B cell (primary cell): ENCODE measurements at regions not wholly inside any gene's neighbourhood (a gene's known extent, or its start where the extent isn't known, plus 50 kb on each side); places are given as distances from the start of the nearest gene placed in this dataset.

Source experiments
- ATAC-seq: fragments of 200-7000 bp; cut with Tn5 transposase; one replicate; pipeline ENCODE4 v1.10.0; 2021; ENCODE audit warnings: low read depth, mild to moderate bottlenecking, moderate number of reproducible peaks, moderate library complexity
- CTCF ChIA-PET: fragments of 350-600 bp; sonication (Branson Sonifier 250); formaldehyde crosslinking; loops from one replicate; lab custom pipeline; 2021; ENCODE audit warnings: antibody characterized with exemption, inconsistent platforms; lab: Charles Lee
- POLR2A ChIA-PET: fragments of 350-600 bp; sonication (Branson Sonifier 250); formaldehyde crosslinking; loops from one replicate; lab custom pipeline; 2021; ENCODE audit warnings: antibody characterized with exemption; lab: Charles Lee
- DNase-seq: peaks from one replicate; pipeline ENCODE4 v3.0.0; 2013
- H2AFZ ChIP-seq: 2 replicates; pipeline ENCODE4 v1.6.1; 2012; ENCODE audit warnings: mild to moderate bottlenecking, low read depth, low read length; ENCODE audit not compliant: insufficient read depth, poor library complexity, severe bottlenecking
- H3K27ac ChIP-seq, 2 donors: 1 replicate in 1 of 2; 2 replicates in 1 of 2; pipeline ENCODE4 v1.5.1; 2012 to 2013; ENCODE audit warnings: low read length in 2 of 2, mild to moderate bottlenecking in 2 of 2, moderate library complexity in 1 of 2
- H3K27me3 ChIP-seq, 4 experiments: fragments of 200-600 bp in 1 of 4; sonication (generic) in 1 of 4; replicated peaks in 1 of 4; 1 replicate in 2 of 4; 2 replicates in 2 of 4; pipeline versions ENCODE4 v1.6.1 to v1.7.0; 2013 to 2016; ENCODE audit warnings: low read length in 3 of 4, mild to moderate bottlenecking in 2 of 4, mixed read lengths in 1 of 4, moderate library complexity in 1 of 4; ENCODE audit not compliant: insufficient read depth in 4 of 4, control insufficient read depth in 3 of 4; ENCODE audit errors: control extremely low read depth in 1 of 4
- H3K36me3 ChIP-seq, 2 experiments: replicated peaks in 1 of 2; 1 replicate in 1 of 2; 2 replicates in 1 of 2; pipeline versions ENCODE4 v1.6.1 to v1.7.1; 2013; ENCODE audit warnings: low read length in 1 of 2; ENCODE audit not compliant: insufficient read depth in 2 of 2, control insufficient read depth in 1 of 2; ENCODE audit errors: control extremely low read depth in 1 of 2, extremely low read depth in 1 of 2
- H3K4me1 ChIP-seq, 2 donors: fragments of 200-600 bp in 1 of 2; sonication (generic) in 1 of 2; 1 replicate in 1 of 2; 2 replicates in 1 of 2; pipeline versions ENCODE4 v1.5.1 to v1.6.1; 2013 to 2017; ENCODE audit warnings: low read length in 2 of 2; ENCODE audit not compliant: control insufficient read depth in 2 of 2, insufficient read depth in 2 of 2
- H3K4me2 ChIP-seq: replicated peaks from 2 replicates; pipeline ENCODE3; 2012; ENCODE audit warnings: mild to moderate bottlenecking, low read depth, low read length; ENCODE audit not compliant: poor library complexity, severe bottlenecking
- H3K4me3 ChIP-seq, 5 experiments: fragments of 200-600 bp in 1 of 5; sonication (generic) in 1 of 5; 1 replicate in 3 of 5; 2 replicates in 2 of 5; pipeline versions ENCODE4 v1.5.1 to v1.7.0; 2011 to 2016; ENCODE audit warnings: low read length in 4 of 5, mild to moderate bottlenecking in 4 of 5, low read depth in 2 of 5, control low read depth in 1 of 5, moderate library complexity in 1 of 5; ENCODE audit not compliant: insufficient read depth in 1 of 5; ENCODE audit errors: control extremely low read depth in 1 of 5, extremely low read depth in 1 of 5
- H3K79me2 ChIP-seq: fragments of 200-600 bp; sonication (generic); one replicate; pipeline ENCODE4 v1.6.0; 2016; ENCODE audit warnings: low read length; ENCODE audit not compliant: control insufficient read depth, insufficient read depth
- H3K9ac ChIP-seq: fragments of 200-600 bp; sonication (generic); 2 replicates; pipeline ENCODE4 v1.6.1; 2017; ENCODE audit warnings: mild to moderate bottlenecking, low read length, moderate library complexity
- H3K9me3 ChIP-seq, 3 donors: one replicate each; pipeline versions ENCODE4 v1.6.1 to v1.7.1; 2013; ENCODE audit warnings: low read length in 2 of 3; ENCODE audit not compliant: control insufficient read depth in 2 of 3, insufficient read depth in 1 of 3; ENCODE audit errors: control extremely low read depth in 1 of 3
- H4K20me1 ChIP-seq: 2 replicates; pipeline ENCODE4 v1.6.0; 2012; ENCODE audit warnings: mild to moderate bottlenecking, low read length; ENCODE audit not compliant: insufficient read depth, control insufficient read depth, poor library complexity, severe bottlenecking
- H3K27ac Mint-ChIP-seq: one replicate; pipeline ENCODE4 v1.8.0; 2021; ENCODE audit warnings: mixed read lengths
- H3K27me3 Mint-ChIP-seq: one replicate; pipeline ENCODE4 v1.8.0; 2021; ENCODE audit warnings: mixed read lengths
- H3K4me1 Mint-ChIP-seq: one replicate; pipeline ENCODE4 v1.8.0; 2021; ENCODE audit warnings: mixed read lengths
- H3K4me3 Mint-ChIP-seq: one replicate; pipeline ENCODE4 v1.8.0; 2021; ENCODE audit warnings: mixed read lengths
- H3K9me3 Mint-ChIP-seq: one replicate; pipeline ENCODE4 v1.8.0; 2022; ENCODE audit warnings: mixed read lengths; ENCODE audit not compliant: insufficient read depth
- CTCF ChIP-seq: fragments of 200-600 bp; IDR thresholded peaks from one replicate; pipeline ENCODE4 v1.8.0; 2022; ENCODE audit warnings: antibody characterized with exemption, mild to moderate bottlenecking
- EZH2 ChIP-seq: IDR thresholded peaks from 2 replicates; pipeline ENCODE4 v1.6.1; 2012; ENCODE audit warnings: borderline replicate concordance, low read depth, mild to moderate bottlenecking, moderate library complexity, low read length; ENCODE audit not compliant: insufficient read depth, poor library complexity, severe bottlenecking
- WGBS: methylation state at CpG from one replicate; pipeline ENCODE4 v1.1.5; 2013; ENCODE audit warnings: missing lambda C conversion rate; ENCODE audit not compliant: insufficient coverage; 5-methylcytosine and 5-hydroxymethylcytosine counted together
- intact Hi-C: fragments of 100-400 bp; cut with micrococcal nuclease; formaldehyde crosslinking; loops from one replicate; pipeline ENCODE4 v1.10.0; 2022

DNA sequence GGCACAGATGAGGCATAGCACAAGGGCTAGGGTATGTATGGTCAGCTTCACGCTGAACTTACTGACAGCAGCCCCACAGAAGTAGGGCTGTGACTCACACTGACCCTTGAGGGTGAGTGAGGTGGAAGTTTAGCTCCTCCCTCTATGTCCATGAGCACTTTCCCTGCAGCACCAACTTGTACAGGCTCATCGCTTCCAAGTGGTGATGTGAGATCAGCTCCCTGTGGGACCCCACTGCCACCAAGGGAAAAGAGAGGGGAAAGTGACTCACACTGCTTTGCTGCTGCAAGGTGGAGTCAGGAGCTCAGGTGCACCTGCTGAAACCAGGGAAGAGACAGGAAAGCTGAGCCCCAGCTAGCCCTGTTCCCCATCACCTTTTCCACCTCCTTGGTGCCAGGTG is 91.5 kb downstream of the TEX51 start:
- no peak for DNase-seq
- POLR2A ChIA-PET: no interaction called here
- Histone ChIP-seq H3K27me3 (peaks cover 0 to 13% (median 2%) of the 10 kb centered on the region in 4 experiments), H3K4me2 (no peak overlapping the region), H3K27ac (no peak overlapping the region), H3K36me3 (no peaks in the 10 kb centered on the region), H3K9ac (no peak overlapping the region), H3K9me3 (no peaks in the 10 kb centered on the region), H3K4me1 (no peaks in the 10 kb centered on the region), H4K20me1 (no peaks in the 10 kb centered on the region), H2AFZ (no peak overlapping the region), H3K4me3 (no peak overlapping the region), H3K79me2 (no peaks in the 10 kb centered on the region)
- Mint-ChIP-seq H3K4me1 (no peaks in the 10 kb centered on the region), H3K4me3 (no peak overlapping the region), H3K27me3 (peaks cover 43% of the 10 kb centered on the region), H3K9me3 (no peaks in the 10 kb centered on the region), H3K27ac (no peak overlapping the region)
- ATAC-seq: no peak
- WGBS: 100% methylated on average over 1 of the region's 2 CpGs
- CTCF ChIA-PET: no interaction called here
- TF ChIP-seq CTCF (no peak), EZH2 (no peak)
- intact Hi-C loops: no loop called here

DNA sequence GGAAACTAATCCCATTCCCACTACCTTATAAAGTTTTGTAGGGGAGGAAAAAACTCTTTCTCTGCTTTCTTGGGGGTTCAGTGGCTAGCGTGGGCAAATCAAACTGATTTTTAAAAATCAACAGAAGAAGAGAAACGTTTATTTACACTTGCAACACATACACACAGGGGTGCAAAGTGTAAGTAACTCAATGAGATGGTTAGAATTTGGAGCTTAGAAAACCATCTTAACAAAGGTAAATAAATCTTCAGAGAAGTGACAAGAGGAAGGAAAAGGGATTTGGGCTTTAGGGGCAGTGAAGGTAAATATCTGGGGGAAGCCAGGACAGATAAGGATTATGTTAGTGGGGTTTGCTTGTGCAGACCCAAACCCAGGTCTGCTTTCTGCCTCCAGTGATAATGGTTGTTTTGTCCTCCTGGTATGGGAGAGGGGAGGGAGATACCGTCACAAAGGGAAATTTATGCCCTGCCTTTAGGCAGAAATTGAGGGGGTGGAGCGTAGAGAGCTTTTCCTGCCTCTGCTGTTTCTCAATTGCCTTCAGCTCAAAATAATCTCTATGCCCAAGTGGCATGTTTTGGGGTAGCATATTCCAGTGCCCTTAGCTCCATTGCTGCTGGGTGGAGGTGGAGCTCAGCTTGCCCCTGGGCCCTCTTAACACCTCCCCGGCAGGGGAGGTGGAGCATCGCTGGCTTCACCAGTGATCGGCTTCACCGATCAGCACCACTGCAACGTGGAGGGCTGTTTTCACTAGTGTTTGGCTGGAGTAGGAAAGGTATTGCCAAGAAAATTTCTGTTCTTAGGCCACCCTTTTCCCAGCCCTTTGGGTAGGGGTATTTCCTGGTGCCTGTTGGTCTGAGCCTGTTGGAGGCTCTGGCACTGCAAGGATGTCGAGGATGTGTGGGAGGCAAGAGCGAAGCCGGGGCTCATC is 92.2 kb downstream of the TEX51 start:
- POLR2A ChIA-PET: no interaction called here
- peaks cover 0 to 13% (median 2%) of the 10 kb centered on the region in 4 experiments for H3K27me3 ChIP-seq
- intact Hi-C loops: no loop called here
- H3K4me1 ChIP-seq: no peaks in the 10 kb centered on the region
- DNase-seq: no peak
- Mint-ChIP-seq H3K27ac (no peak overlapping the region), H3K9me3 (no peaks in the 10 kb centered on the region), H3K4me3 (no peak overlapping the region), H3K27me3 (peaks cover 39% of the 10 kb centered on the region), H3K4me1 (no peaks in the 10 kb centered on the region)
- H3K9me3 ChIP-seq: no peaks in the 10 kb centered on the region
- no peak for ATAC-seq
- no peak overlapping the region for H3K27ac ChIP-seq
- H3K4me3 ChIP-seq: no peak overlapping the region
- WGBS: 81% methylated on average over 3 of the region's 12 CpGs
- no peak overlapping the region for H3K4me2 ChIP-seq
- H3K36me3 ChIP-seq: no peaks in the 10 kb centered on the region
- H2AFZ ChIP-seq: no peak overlapping the region
- TF ChIP-seq EZH2 (no peak), CTCF (no peak)
- no peak overlapping the region for H3K9ac ChIP-seq
- CTCF ChIA-PET: no interaction called here
- no peaks in the 10 kb centered on the region for H3K79me2 ChIP-seq
- no peaks in the 10 kb centered on the region for H4K20me1 ChIP-seq
